NCI-H510A (cell line): ENCODE measurements at regions not wholly inside any gene's neighbourhood (a gene's known extent, or its start where the extent isn't known, plus 50 kb on each side); places are given as distances from the start of the nearest gene placed in this dataset.
"Not testable (repeated sequence)": the region's sequence is repeated elsewhere in the genome, so short reads cannot be mapped to it uniquely, and the experiment has no call there.

Source experiments
- DNase-seq: peaks from one replicate; lab custom pipeline; 2025; lab: John Stamatoyannopoulos, UW

GRCh38 chrX:38940547-38940946 lies 139.3 kb downstream of the MID1IP1 start:
- no peak for DNase-seq

GRCh38 chrX:38941675-38942074 lies 140.4 kb downstream of the MID1IP1 start:
- no peak for DNase-seq

GRCh38 chrX:38943120-38943519 lies 141.9 kb downstream of the MID1IP1 start:
- DNase-seq: no peak

- DNase-seq: no peak
These were observed 146.8 kb downstream of the MID1IP1 start for GRCh38 chrX:38948046-38948445.

GRCh38 chrX:38954520-38954919 lies 153.3 kb downstream of the MID1IP1 start:
- no peak for DNase-seq

- DNase-seq: no peak
These were observed 158.5 kb downstream of the MID1IP1 start for GRCh38 chrX:38959736-38960135.

GRCh38 chrX:38960137-38960536 lies 158.9 kb downstream of the MID1IP1 start:
- no peak for DNase-seq

- no peak for DNase-seq
These were observed 160.7 kb downstream of the MID1IP1 start for GRCh38 chrX:38961936-38962335.

GRCh38 chrX:38963244-38963643 lies 162.0 kb downstream of the MID1IP1 start:
- DNase-seq: not testable (repeated sequence)

GRCh38 chrX:38965888-38966287 lies 164.6 kb downstream of the MID1IP1 start:
- DNase-seq: no peak

- DNase-seq: no peak
These were observed 167.3 kb downstream of the MID1IP1 start for GRCh38 chrX:38968344-38969216.

- DNase-seq: no peak
These were observed 168.8 kb downstream of the MID1IP1 start for GRCh38 chrX:38970074-38970473.

- DNase-seq: no peak
These were observed 169.6 kb downstream of the MID1IP1 start for GRCh38 chrX:38970845-38971244.

GRCh38 chrX:38973322-38973721 lies 172.1 kb downstream of the MID1IP1 start:
- no peak for DNase-seq

- DNase-seq: no peak
These were observed 173.3 kb downstream of the MID1IP1 start for GRCh38 chrX:38974542-38974941.

GRCh38 chrX:38975368-38975942 lies 174.2 kb downstream of the MID1IP1 start:
- DNase-seq: no peak

- no peak for DNase-seq
These were observed 181.1 kb downstream of the MID1IP1 start for GRCh38 chrX:38982370-38982769.

GRCh38 chrX:38982843-38983242 lies 181.6 kb downstream of the MID1IP1 start:
- DNase-seq: no peak

GRCh38 chrX:38985375-38985774 lies 184.1 kb downstream of the MID1IP1 start:
- DNase-seq: no peak

GRCh38 chrX:38985945-38986344 lies 184.7 kb downstream of the MID1IP1 start:
- DNase-seq: no peak

- DNase-seq: no peak
These were observed 185.3 kb downstream of the MID1IP1 start for GRCh38 chrX:38986586-38986985.

GRCh38 chrX:38987198-38987651 lies 186.0 kb downstream of the MID1IP1 start:
- no peak for DNase-seq

GRCh38 chrX:38988301-38988700 lies 187.0 kb downstream of the MID1IP1 start:
- no peak for DNase-seq

GRCh38 chrX:38989076-38989475 lies 187.8 kb downstream of the MID1IP1 start:
- no peak for DNase-seq
